T-helper 1 cell (primary cell): ENCODE measurements at regions not wholly inside any gene's neighbourhood (a gene's known extent, or its start where the extent isn't known, plus 50 kb on each side); places are given as distances from the start of the nearest gene placed in this dataset.
A peak's percentile ranks its signal among the peaks of the same experiment; 100 is the strongest.
"Not testable (repeated sequence)": the region's sequence is repeated elsewhere in the genome, so short reads cannot be mapped to it uniquely, and the experiment has no call there.

ENCODE experiments used
- DNase-seq, 5 donors: peaks; one replicate each; pipeline ENCODE4 v3.0.0-alpha.2; 2012 to 2020

GRCh38 chr22:22296047-22296446 is 51.5 kb downstream of the VPREB1 start:
- DNase-seq: not testable (repeated sequence)

- peak in 3 of 5 donors; percentile 11 to 29 (median 18) for DNase-seq
Measured at GRCh38 chr22:22297159-22297793, 52.7 kb downstream of the VPREB1 start.

DNA sequence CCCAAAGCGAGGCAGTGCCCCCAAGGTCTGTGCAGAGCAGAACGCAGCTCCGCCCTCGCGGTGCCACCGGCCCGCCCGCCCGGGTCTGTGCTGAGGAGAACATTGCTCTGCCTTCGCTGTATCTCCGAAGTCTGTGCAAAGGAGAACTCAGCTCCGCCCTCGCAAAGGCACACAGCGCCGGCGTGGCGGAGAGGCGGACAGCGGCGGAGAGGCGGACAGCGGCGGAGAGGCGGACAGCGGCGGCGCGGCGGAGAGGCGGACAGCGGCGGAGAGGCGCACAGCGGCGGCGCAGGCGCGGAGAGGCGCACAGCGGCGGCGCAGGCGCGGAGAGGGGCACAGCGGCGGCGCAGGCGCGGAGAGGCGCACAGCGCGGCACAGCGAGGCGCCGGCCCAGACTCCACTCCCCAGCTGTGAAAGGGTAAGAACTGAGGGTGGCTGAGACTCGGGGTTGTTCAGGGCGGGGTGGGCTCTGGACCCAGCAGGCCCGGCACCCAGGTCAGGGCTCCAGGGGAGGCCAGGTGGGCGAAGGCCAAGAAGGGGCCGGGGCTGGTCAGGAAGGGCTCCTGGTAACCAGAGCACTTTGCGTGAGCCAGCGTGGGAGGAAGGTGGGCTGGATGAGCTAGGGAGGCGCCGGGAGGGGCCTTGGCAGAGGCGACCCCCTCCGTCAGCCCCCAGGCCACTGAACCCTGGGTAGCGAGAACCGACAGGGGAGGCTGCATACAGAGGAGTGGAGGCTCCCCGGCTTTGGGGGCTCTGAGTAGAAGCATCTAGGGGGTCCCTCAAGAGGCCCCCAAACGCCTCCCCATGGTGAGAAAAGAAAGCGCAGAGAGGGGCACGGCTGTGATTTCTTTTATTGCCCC is 53.4 kb downstream of the VPREB1 start:
- peak; percentile 54 to 83 (median 64) for DNase-seq

DNA sequence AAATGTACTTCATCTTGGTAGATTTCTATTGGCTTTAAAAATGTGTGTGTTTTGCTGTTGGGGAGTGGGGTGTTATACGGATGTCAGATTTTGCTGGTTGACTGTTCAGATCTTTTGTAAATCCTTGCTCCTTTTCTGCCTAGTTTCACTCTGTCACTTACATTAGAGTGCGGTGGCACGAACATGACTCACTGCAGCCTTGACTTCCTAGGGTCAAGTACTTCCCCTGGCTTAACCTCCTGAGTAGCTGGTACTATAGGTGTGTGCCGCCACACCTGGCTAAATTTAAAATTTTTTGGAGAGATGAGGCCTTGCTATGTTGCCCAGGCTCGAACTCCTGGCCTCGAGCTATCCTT is 54.0 kb downstream of the VPREB1 start:
- DNase-seq: not testable (repeated sequence)

GRCh38 chr22:22300511-22300910 is 55.9 kb downstream of the VPREB1 start:
- not testable (repeated sequence) for DNase-seq

DNA sequence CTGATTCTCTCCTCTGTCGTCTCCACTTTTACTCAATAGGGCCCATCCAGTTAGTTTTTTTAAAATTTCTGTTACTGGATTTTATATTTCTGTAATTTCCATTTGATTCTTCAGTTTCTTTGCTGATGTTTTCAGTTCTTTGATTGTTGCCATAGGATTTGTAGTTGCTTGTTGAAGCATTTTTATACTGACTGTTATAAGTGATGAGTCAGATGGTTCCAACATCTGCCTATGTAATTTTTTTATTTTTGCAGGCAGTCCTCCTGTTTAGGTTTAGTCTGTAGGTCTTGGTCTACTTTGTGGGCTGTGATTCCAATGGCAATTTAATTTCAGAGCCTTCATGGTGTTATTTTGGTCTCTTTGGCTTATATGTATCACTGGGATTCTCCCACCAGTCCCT is 56.4 kb downstream of the VPREB1 start:
- not testable (repeated sequence) for DNase-seq

DNA sequence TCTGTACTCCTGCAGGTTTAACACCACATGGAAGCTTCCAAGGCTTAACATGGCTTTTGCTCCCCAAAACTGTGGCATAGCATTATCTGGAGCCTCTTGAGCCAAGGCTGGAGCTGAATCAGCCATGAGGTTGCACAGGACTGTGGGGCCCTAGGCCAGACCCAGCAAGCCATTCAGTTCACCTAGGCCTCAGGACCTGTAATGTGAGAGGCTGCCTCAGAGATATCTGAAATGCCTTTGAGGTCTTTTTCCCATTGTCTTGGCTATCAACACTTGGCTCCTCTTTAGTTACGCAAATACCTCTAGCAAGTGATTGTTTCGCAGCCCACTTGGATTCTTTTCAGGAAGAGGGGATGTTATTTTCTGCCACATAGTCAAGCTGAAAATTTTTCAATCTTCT is 72.0 kb downstream of the VPREB1 start:
- DNase-seq: no peak

DNA sequence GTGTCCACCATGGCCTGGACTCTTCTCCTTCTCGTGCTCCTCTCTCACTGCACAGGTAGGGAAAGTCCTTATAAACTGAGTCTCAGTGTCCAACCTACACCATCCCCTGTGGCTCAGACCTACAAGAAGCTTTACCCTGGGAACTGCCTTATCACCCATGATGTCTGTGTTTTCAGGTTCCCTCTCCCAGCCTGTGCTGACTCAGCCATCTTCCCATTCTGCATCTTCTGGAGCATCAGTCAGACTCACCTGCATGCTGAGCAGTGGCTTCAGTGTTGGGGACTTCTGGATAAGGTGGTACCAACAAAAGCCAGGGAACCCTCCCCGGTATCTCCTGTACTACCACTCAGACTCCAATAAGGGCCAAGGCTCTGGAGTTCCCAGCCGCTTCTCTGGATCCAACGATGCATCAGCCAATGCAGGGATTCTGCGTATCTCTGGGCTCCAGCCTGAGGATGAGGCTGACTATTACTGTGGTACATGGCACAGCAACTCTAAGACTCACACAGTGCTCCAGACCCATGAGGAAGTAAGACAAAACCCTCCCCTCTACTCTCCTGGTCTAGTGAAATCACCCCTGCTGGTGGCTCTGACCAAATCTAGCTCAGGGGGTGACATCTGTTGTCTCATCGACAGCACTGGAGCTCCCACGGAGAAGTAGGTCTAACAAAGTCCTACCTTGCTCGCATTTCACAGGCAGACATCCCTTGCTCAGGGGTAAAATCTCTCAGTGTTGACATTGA is 74.3 kb downstream of the VPREB1 start:
- no peak for DNase-seq

GRCh38 chr22:22321743-22322611 is 77.4 kb downstream of the VPREB1 start:
- peak; percentile 32 to 70 (median 55) for DNase-seq

DNA sequence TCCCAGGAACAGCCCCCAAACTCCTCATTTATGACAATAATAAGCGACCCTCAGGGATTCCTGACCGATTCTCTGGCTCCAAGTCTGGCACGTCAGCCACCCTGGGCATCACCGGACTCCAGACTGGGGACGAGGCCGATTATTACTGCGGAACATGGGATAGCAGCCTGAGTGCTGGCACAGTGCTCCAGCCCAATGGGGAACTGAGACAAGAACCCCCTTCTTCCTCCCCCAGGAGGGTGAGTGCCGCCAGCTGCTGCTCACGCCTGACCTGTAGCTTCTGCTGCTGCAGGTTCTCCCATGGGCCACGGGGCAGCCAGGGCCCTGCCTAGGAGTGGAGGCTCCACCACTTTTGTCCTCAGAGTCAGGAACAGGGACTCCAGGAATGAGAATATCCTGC is 78.2 kb downstream of the VPREB1 start:
- no peak for DNase-seq

- DNase-seq: no peak
Measured at GRCh38 chr22:22327723-22328122, 83.1 kb downstream of the VPREB1 start.

GRCh38 chr22:22329792-22330191 is 85.2 kb downstream of the VPREB1 start:
- DNase-seq: no peak

GRCh38 chr22:22335640-22336039 is 91.1 kb downstream of the VPREB1 start:
- DNase-seq: not testable (repeated sequence)

GRCh38 chr22:22336333-22336732 is 91.7 kb downstream of the VPREB1 start:
- DNase-seq: not testable (repeated sequence)

DNA sequence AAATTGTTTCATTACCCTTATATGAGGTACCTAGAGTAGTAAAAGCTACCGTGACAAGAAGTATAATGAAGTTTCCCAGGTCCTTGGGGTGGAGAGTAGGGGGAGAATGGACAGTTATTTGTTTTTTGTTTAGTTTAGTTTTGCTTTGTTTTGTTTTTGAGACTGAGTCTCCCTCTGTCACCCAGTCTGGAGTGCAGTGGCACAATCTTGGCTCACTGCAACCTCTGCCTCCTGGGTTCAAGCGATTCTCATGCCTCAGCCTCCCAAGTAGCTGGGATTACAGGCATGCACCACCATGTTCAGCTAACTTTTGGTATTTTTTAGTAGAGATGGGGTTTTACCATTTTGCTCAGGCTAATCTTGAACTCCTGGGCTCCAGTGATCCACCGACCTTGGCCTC is 94.2 kb downstream of the VPREB1 start:
- not testable (repeated sequence) for DNase-seq

GRCh38 chr22:22341736-22342135 is 97.2 kb downstream of the VPREB1 start:
- DNase-seq: no peak

GRCh38 chr22:22342697-22343580 is 98.4 kb downstream of the VPREB1 start:
- peak in 4 of 5 donors; percentile 28 to 55 (median 38) for DNase-seq

DNA sequence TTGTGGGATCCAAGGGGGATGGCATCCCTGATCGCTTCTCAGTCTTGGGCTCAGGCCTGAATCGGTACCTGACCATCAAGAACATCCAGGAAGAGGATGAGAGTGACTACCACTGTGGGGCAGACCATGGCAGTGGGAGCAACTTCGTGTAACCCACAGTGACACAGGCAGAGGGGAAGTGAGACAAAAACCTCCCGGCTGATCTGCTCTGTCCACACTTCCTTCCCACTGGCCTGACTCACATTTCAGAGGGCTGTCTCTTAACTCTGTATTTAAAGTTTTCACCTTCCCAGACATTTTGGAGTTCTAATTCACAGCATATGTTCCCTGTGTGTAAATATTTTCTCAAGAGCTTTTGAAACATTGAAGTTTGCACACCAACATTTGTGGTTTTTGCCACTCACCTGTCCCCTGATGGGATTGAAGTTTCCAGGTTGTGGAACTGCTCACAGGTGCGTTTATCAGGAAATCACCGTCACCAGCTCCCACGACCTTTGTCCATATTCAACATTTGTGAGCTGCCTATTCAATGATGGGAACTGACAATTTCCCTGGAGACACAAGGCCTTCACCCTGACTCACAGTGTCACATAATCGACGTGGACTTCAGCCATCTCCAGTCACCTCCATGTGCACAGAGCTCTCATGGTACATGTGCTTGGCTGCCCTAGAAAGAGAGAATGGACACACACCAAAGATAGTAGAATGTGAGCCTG is 99.2 kb downstream of the VPREB1 start:
- DNase-seq: no peak

DNA sequence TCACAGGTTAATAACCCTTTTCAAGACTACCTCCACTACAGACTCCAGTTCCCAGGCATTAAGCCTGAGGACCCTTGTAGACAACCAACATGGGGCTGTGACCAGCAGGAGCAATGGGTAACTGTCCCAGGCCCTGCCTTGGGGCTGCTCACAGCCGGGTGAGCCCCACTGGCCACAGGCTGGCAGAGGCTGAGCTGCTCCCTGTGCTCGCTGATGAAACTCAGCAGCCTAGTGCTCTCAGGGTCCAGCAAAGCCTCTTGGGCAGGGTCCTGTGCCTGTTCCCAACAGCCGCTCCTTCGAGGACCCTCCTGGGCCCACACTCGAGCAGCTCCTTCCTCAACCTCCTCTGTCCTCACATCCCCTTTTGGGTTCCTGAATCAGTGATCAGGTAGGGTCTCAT is 99.8 kb downstream of the VPREB1 start:
- DNase-seq: no peak

DNA sequence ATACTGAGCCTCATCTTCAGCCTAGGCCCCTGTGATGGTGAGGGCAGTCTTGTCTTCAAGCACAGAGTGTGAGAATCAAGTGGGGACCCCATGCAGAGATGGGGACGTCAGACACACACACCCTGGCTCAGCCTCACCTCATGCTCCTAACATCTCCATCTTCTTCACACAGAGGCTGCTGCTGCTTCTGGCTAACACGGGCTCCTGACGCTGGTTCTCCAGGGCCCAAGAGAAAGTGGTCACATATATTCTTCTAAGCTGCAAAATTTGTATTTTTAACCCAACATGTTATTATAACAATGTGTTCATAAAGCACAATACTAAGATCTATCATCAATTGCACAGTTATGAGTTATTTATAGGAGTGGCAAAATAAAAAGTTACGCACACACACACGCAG is 101.2 kb downstream of the VPREB1 start:
- DNase-seq: no peak
